ENCODE measurements at regions not wholly inside any gene's neighbourhood (a gene's known extent, or its start where the extent isn't known, plus 50 kb on each side); places are given as distances from the start of the nearest gene placed in this dataset.
"Not testable (repeated sequence)": the region's sequence is repeated elsewhere in the genome, so short reads cannot be mapped to it uniquely, and the experiment has no call there.

DNA sequence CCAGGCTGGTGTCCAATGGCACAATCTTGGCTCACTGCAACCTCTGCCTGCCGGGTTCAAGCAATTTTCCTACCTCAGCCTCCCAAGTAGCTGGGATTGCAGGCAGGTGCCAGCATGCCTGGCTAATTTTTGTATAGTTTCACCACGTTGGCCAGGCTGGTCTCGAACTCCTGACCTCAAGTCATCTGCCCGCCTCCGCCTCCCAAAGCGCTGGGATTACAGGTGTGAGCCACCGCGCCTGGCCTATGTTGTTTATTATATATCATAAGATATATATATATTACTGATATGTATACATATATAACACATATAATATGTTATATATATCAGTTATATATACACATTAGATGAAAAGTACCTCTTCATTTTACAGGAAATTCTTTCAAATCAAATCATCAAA is 914.7 kb downstream of the FOXD4L5 start:
- DNase-seq, result not testable (repeated sequence)

DNA sequence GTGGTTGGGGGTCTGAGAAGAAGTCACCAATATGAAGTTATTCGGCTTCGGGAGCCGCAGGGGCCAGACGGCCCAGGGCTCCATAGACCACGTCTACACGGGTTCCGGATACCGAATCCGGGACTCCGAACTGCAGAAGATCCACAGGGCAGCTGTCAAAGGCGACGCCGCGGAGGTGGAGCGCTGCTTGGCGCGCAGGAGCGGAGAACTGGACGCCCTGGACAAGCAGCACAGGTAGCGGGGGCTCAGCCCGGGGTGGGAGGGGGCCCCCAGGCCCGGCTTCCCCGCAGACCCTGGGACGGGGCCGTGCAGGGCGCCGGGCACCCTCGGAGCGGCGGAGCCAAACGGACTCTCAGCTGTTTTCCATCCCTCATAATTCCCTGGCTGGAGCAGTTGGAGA is 915.4 kb downstream of the FOXD4L5 start:
- DNase-seq, result not testable (repeated sequence)

DNA sequence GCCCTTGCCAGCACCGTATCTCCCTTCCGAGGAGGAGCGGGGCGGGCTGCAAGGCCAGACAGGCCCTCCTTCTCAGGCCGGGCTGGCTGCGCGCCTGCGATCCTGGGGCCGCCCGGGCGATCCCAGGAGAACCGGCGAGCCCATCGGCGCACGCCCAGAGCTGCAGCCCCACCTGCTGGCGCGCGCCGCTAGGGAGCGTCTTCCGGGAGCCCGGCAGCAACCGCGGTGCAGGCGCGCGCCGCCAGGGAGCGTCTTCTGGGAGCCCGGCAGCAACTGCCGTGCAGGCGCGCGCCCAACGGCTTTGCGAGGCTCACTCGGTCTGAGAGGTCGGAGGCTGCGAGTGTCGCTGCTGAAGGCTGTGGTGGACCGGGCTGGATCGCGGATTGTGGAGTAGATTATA is 915.9 kb downstream of the FOXD4L5 start:
- peak; percentile 93 for DNase-seq

DNA sequence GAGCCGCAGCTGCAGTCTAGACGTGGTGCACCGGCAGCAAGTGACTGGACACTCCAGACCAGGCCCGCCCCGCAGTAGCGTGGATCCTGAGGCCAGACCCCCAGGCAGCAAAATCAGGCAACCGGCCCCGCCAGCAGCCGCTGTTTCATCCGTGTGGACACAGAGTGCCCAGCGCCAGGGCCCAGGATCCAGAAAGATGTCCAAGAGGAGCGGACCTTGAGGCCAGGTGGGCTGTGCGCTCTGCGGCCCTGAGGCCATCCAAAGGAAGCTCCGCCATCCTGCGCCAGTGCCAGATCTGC is 916.4 kb downstream of the FOXD4L5 start:
- not testable (repeated sequence) for DNase-seq

DNA sequence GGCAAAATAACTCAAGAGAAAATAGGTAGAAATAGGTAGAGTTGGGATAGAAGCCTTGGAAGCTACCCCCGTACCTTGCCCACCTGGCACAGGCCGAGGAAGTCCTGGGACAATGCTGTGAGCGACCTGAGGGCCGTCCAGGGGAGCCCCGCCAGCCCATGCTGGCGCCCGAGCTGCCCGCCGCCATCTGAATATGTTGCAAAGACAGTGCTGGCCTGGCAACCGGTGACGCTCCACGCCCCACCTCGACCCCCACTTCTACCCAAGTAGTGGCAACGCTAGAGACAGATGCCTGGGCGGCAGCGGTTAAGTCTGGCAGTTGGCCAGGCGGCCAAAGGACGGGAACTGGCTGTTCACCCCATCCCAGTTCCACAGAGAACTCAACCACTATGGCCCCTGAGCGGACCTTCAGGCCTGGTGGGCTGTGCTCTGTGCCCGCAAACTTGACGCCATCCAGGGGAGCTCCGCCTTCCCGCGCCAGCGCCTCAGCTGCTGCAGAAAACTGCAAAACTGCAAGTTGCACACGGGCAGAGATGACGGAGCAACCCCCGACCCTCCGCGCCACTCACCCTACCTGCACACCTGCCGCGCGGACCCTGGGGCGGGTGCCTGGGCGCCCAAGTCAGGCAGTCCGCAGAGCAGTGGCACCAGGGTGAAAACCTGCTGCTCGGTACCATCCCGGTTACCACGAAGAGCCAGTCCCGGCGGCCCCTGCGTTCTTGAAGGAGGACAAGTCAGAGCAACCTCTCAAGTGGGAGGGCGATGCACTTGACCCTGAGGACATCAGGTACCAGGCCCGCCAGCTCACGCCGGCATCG is 917.0 kb downstream of the FOXD4L5 start:
- not testable (repeated sequence) for DNase-seq
